HEK293 (cell line): ENCODE measurements at regions not wholly inside any gene's neighbourhood (a gene's known extent, or its start where the extent isn't known, plus 50 kb on each side); places are given as distances from the start of the nearest gene placed in this dataset.

Source experiments
- CTCF ChIA-PET: fragments of 350-600 bp; formaldehyde crosslinking; extraction: SDS; loops from one replicate; lab custom pipeline; 2021; ENCODE audit warnings: antibody characterized with exemption; lab: Yijun Ruan, JAX
- POLR2A ChIA-PET: fragments of 300-600 bp; formaldehyde crosslinking; extraction: SDS; loops from one replicate; lab custom pipeline; 2020; ENCODE audit warnings: antibody characterized with exemption, inconsistent platforms; lab: Yijun Ruan, JAX
- H3K27ac ChIP-seq: fragments of 200-500 bp; sonication (Bioruptor generic); 2 replicates; pipeline ENCODE4 v1.5.1; 2014; ENCODE audit warnings: low read depth, low read length, control low read depth, inconsistent platforms; ENCODE audit errors: extremely low read depth
- H3K36me3 ChIP-seq, 2 experiments: fragments of 200-500 bp in 1 of 2; sonication (Bioruptor generic) in 1 of 2; 1 replicate in 1 of 2; 2 replicates in 1 of 2; pipeline ENCODE4 v1.5.1; 2014 to 2017; ENCODE audit warnings: inconsistent platforms in 2 of 2, low read length in 2 of 2; ENCODE audit not compliant: control insufficient read depth in 2 of 2, insufficient read depth in 1 of 2
- H3K4me1 ChIP-seq: fragments of 200-500 bp; sonication (Bioruptor generic); 2 replicates; pipeline ENCODE4 v1.5.1; 2014; ENCODE audit warnings: mild to moderate bottlenecking, low read length, inconsistent platforms; ENCODE audit not compliant: control insufficient read depth, insufficient read depth
- H3K4me3 ChIP-seq: 2 replicates; pipeline ENCODE4 v1.5.1; 2011; ENCODE audit warnings: low read depth, mild to moderate bottlenecking, control low read depth, low read length, moderate library complexity
- H3K9me3 ChIP-seq: fragments of 200-500 bp; sonication (Bioruptor generic); 2 replicates; pipeline ENCODE4 v1.5.1; 2014; ENCODE audit warnings: low read depth, low read length, inconsistent platforms; ENCODE audit not compliant: control insufficient read depth, insufficient read depth
- GLI2 ChIP-seq: fragments of 450-650 bp; formaldehyde crosslinking; IDR thresholded peaks from 2 replicates; pipeline ENCODE4; 2017; ENCODE audit warnings: missing biosample characterization, missing genetic modification characterization, low read depth, borderline replicate concordance
- GLI4 ChIP-seq: fragments of 450-650 bp; formaldehyde crosslinking; IDR thresholded peaks from 2 replicates; pipeline ENCODE4 v1.5.1; 2016; ENCODE audit warnings: missing biosample characterization, missing genetic modification characterization
- TSHZ1 ChIP-seq: fragments of 450-650 bp; formaldehyde crosslinking; IDR thresholded peaks from 2 replicates; pipeline ENCODE4 v1.5.1; 2016; ENCODE audit warnings: missing biosample characterization, missing genetic modification characterization, borderline replicate concordance
- ZBTB8A ChIP-seq: fragments of 450-650 bp; formaldehyde crosslinking; IDR thresholded peaks from 2 replicates; pipeline ENCODE4 v1.5.1; 2016; ENCODE audit warnings: missing biosample characterization, missing genetic modification characterization
- ZFP37 ChIP-seq: fragments of 450-650 bp; formaldehyde crosslinking; IDR thresholded peaks from 2 replicates; pipeline ENCODE4 v1.5.1; 2016; ENCODE audit warnings: missing biosample characterization, missing genetic modification characterization
- ZFP69B ChIP-seq: fragments of 450-650 bp; formaldehyde crosslinking; IDR thresholded peaks from 2 replicates; pipeline ENCODE4 v1.5.1; 2016; ENCODE audit warnings: missing biosample characterization, missing genetic modification characterization
- ZNF10 ChIP-seq: fragments of 450-650 bp; formaldehyde crosslinking; IDR thresholded peaks from 2 replicates; pipeline ENCODE4 v1.5.1; 2017; ENCODE audit warnings: missing biosample characterization, missing genetic modification characterization
- ZNF112 ChIP-seq: fragments of 450-650 bp; formaldehyde crosslinking; IDR thresholded peaks from 2 replicates; pipeline ENCODE4 v1.5.0; 2017; ENCODE audit warnings: missing biosample characterization, missing genetic modification characterization
- ZNF132 ChIP-seq: fragments of 450-650 bp; formaldehyde crosslinking; IDR thresholded peaks from 2 replicates; pipeline ENCODE4 v1.5.1; 2017; ENCODE audit warnings: missing biosample characterization, missing genetic modification characterization, borderline replicate concordance
- ZNF155 ChIP-seq: fragments of 450-650 bp; formaldehyde crosslinking; IDR thresholded peaks from 2 replicates; pipeline ENCODE4 v1.5.1; 2016; ENCODE audit warnings: missing biosample characterization, missing genetic modification characterization
- ZNF16 ChIP-seq: fragments of 450-650 bp; formaldehyde crosslinking; IDR thresholded peaks from 2 replicates; pipeline ENCODE4 v1.5.1; 2016; ENCODE audit warnings: low read depth, missing biosample characterization, missing genetic modification characterization
- ZNF211 ChIP-seq: fragments of 450-650 bp; formaldehyde crosslinking; IDR thresholded peaks from 2 replicates; pipeline ENCODE4 v1.5.1; 2016; ENCODE audit warnings: low read depth, missing biosample characterization, missing genetic modification characterization
- ZNF335 ChIP-seq: fragments of 450-650 bp; formaldehyde crosslinking; conservative IDR thresholded peaks from 2 replicates; pipeline ENCODE4 v1.5.1; 2016; ENCODE audit warnings: missing biosample characterization, missing genetic modification characterization
- ZNF341 ChIP-seq: fragments of 450-650 bp; formaldehyde crosslinking; IDR thresholded peaks from 2 replicates; pipeline ENCODE4; 2016; ENCODE audit warnings: low read depth, missing biosample characterization, missing genetic modification characterization
- ZNF423 ChIP-seq: fragments of 450-650 bp; formaldehyde crosslinking; IDR thresholded peaks from 2 replicates; pipeline ENCODE4 v1.5.1; 2016; ENCODE audit warnings: missing biosample characterization, missing genetic modification characterization
- ZNF473 ChIP-seq: fragments of 450-650 bp; formaldehyde crosslinking; IDR thresholded peaks from 2 replicates; pipeline ENCODE4 v1.5.1; 2017; ENCODE audit warnings: missing biosample characterization, missing genetic modification characterization
- ZNF514 ChIP-seq: fragments of 450-650 bp; formaldehyde crosslinking; IDR thresholded peaks from 2 replicates; pipeline ENCODE4 v1.5.1; 2016; ENCODE audit warnings: missing biosample characterization, missing genetic modification characterization
- ZNF529 ChIP-seq: fragments of 450-650 bp; formaldehyde crosslinking; IDR thresholded peaks from 2 replicates; pipeline ENCODE4 v1.5.1; 2017; ENCODE audit warnings: missing genetic modification characterization, missing biosample characterization; ENCODE audit not compliant: insufficient replicate concordance
- ZNF548 ChIP-seq: fragments of 450-650 bp; formaldehyde crosslinking; IDR thresholded peaks from 2 replicates; pipeline ENCODE4 v1.5.1; 2016; ENCODE audit warnings: missing biosample characterization, missing genetic modification characterization
- ZNF623 ChIP-seq: fragments of 450-650 bp; formaldehyde crosslinking; IDR thresholded peaks from 2 replicates; pipeline ENCODE4 v1.5.1; 2016; ENCODE audit warnings: missing biosample characterization, missing genetic modification characterization
- ZNF747 ChIP-seq: fragments of 450-650 bp; formaldehyde crosslinking; IDR thresholded peaks from 2 replicates; pipeline ENCODE4 v1.5.1; 2016; ENCODE audit warnings: missing biosample characterization, missing genetic modification characterization
- TF ChIP-seq, protein P1 (sequence below): fragments of 450-650 bp; formaldehyde crosslinking; IDR thresholded peaks from 2 replicates; pipeline ENCODE4 v1.5.1; 2016; ENCODE audit warnings: missing biosample characterization, missing genetic modification characterization
- TF ChIP-seq, protein P2 (sequence below): fragments of 450-650 bp; formaldehyde crosslinking; optimal IDR thresholded peaks from 2 replicates; pipeline ENCODE3; 2016; ENCODE audit warnings: missing biosample characterization, mild to moderate bottlenecking, missing genetic modification characterization
- TF ChIP-seq, protein P3 (sequence below): fragments of 450-650 bp; formaldehyde crosslinking; IDR thresholded peaks from 2 replicates; pipeline ENCODE4 v1.5.1; 2017; ENCODE audit warnings: missing biosample characterization, missing genetic modification characterization

GRCh38 chr5:163205645-163206044 lies 231.8 kb upstream of the CCNG1 start:
- ChIA-PET CTCF (no interaction called here), POLR2A (no interaction called here)
- TF ChIP-seq ZFP69B (tag by site-specific recombination) (no peak), ZNF529 (tag by site-specific recombination) (no peak), ZNF211 (tag by site-specific recombination) (no peak), ZNF548 (tag by site-specific recombination) (no peak), ZNF10 (tag by site-specific recombination) (no peak), ZNF514 (no peak), ZNF155 (no peak), ZNF16 (tag by site-specific recombination) (no peak), ZNF473 (tag by site-specific recombination) (no peak), ZNF335 (tag by site-specific recombination) (no peak), ZNF112 (no peak), ZNF423 (tag by site-specific recombination) (no peak), GLI2 (no peak)
- TF ChIP-seq, protein P1, sequence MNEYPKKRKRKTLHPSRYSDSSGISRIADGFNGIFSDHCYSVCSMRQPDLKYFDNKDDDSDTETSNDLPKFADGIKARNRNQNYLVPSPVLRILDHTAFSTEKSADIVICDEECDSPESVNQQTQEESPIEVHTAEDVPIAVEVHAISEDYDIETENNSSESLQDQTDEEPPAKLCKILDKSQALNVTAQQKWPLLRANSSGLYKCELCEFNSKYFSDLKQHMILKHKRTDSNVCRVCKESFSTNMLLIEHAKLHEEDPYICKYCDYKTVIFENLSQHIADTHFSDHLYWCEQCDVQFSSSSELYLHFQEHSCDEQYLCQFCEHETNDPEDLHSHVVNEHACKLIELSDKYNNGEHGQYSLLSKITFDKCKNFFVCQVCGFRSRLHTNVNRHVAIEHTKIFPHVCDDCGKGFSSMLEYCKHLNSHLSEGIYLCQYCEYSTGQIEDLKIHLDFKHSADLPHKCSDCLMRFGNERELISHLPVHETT (tag by site-specific recombination): no peak
- TF ChIP-seq, protein P2, sequence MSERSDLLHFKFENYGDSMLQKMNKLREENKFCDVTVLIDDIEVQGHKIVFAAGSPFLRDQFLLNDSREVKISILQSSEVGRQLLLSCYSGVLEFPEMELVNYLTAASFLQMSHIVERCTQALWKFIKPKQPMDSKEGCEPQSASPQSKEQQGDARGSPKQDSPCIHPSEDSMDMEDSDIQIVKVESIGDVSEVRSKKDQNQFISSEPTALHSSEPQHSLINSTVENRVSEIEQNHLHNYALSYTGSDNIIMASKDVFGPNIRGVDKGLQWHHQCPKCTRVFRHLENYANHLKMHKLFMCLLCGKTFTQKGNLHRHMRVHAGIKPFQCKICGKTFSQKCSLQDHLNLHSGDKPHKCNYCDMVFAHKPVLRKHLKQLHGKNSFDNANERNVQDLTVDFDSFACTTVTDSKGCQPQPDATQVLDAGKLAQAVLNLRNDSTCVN (tag by site-specific recombination): no peak
- Histone ChIP-seq H3K27ac (no peak overlapping the region), H3K4me3 (no peak overlapping the region), H3K9me3 (no peaks in the 10 kb centered on the region), H3K4me1 (no peaks in the 10 kb centered on the region), H3K36me3 (no peaks in the 10 kb centered on the region)

GRCh38 chr5:163221581-163221980 lies 215.8 kb upstream of the CCNG1 start:
- Histone ChIP-seq H3K9me3 (no peaks in the 10 kb centered on the region), H3K4me1 (no peaks in the 10 kb centered on the region), H3K27ac (no peak overlapping the region), H3K36me3 (no peaks in the 10 kb centered on the region), H3K4me3 (no peak overlapping the region)
- TF ChIP-seq ZBTB8A (no peak), ZFP37 (no peak), ZNF211 (tag by site-specific recombination) (no peak), ZNF341 (tag by site-specific recombination) (no peak), ZNF423 (tag by site-specific recombination) (no peak), ZNF132 (tag by site-specific recombination) (no peak), TSHZ1 (no peak), GLI4 (tag by site-specific recombination) (no peak), ZNF623 (tag by site-specific recombination) (no peak), ZNF155 (no peak), ZNF747 (tag by site-specific recombination) (no peak)
- TF ChIP-seq, protein P3, sequence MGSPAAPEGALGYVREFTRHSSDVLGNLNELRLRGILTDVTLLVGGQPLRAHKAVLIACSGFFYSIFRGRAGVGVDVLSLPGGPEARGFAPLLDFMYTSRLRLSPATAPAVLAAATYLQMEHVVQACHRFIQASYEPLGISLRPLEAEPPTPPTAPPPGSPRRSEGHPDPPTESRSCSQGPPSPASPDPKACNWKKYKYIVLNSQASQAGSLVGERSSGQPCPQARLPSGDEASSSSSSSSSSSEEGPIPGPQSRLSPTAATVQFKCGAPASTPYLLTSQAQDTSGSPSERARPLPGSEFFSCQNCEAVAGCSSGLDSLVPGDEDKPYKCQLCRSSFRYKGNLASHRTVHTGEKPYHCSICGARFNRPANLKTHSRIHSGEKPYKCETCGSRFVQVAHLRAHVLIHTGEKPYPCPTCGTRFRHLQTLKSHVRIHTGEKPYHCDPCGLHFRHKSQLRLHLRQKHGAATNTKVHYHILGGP (tag by site-specific recombination): no peak
- ChIA-PET POLR2A (no interaction called here), CTCF (no interaction called here)
